Esophagus (tissue), 2 donors: ENCODE measurements at regions not wholly inside any gene's neighbourhood (a gene's known extent, or its start where the extent isn't known, plus 50 kb on each side); places are given as distances from the start of the nearest gene placed in this dataset.
"Not testable (repeated sequence)": the region's sequence is repeated elsewhere in the genome, so short reads cannot be mapped to it uniquely, and the experiment has no call there.

Experiments used
- H3K27ac ChIP-seq, 2 donors: one replicate each; pipeline ENCODE4 v1.5.1; 2013; ENCODE audit warnings: low read depth in 2 of 2, mild to moderate bottlenecking in 2 of 2, inconsistent platforms in 1 of 2, low read length in 1 of 2, moderate library complexity in 1 of 2
- H3K27me3 ChIP-seq, 2 donors: one replicate each; pipeline ENCODE4 v1.6.1; 2013; ENCODE audit warnings: low read length in 2 of 2, control low read depth in 1 of 2, mild to moderate bottlenecking in 1 of 2; ENCODE audit not compliant: insufficient read depth in 2 of 2, control insufficient read depth in 1 of 2
- H3K36me3 ChIP-seq, 2 donors: one replicate each; pipeline ENCODE4 v1.6.1; 2013; ENCODE audit warnings: low read length in 1 of 2; ENCODE audit not compliant: control insufficient read depth in 2 of 2, insufficient read depth in 2 of 2
- H3K4me1 ChIP-seq, 2 donors: one replicate each; pipeline ENCODE4 v1.6.1; 2013; ENCODE audit warnings: low read length in 1 of 2; ENCODE audit not compliant: control insufficient read depth in 2 of 2, insufficient read depth in 2 of 2
- H3K4me3 ChIP-seq, 2 donors: one replicate each; pipeline ENCODE4 v1.5.1; 2013; ENCODE audit warnings: low read length in 2 of 2, mild to moderate bottlenecking in 2 of 2, low read depth in 1 of 2, moderate library complexity in 1 of 2
- H3K9me3 ChIP-seq, 2 donors: one replicate each; pipeline ENCODE4 v1.6.1; 2013; ENCODE audit warnings: mild to moderate bottlenecking in 2 of 2, low read depth in 1 of 2, low read length in 1 of 2, moderate library complexity in 1 of 2; ENCODE audit not compliant: control insufficient read depth in 2 of 2, insufficient read depth in 1 of 2
- WGBS, 2 donors: extraction: QIAGEN DNeasy Blood & Tissue Kit; methylation state at CpG; one replicate each; pipeline ENCODE4 v1.1.7; 2013; 5-methylcytosine and 5-hydroxymethylcytosine counted together
- donor health status: healthy with polysubstance abuse.
- donor health status: Bipolar disorder and iron deficiency.

DNA sequence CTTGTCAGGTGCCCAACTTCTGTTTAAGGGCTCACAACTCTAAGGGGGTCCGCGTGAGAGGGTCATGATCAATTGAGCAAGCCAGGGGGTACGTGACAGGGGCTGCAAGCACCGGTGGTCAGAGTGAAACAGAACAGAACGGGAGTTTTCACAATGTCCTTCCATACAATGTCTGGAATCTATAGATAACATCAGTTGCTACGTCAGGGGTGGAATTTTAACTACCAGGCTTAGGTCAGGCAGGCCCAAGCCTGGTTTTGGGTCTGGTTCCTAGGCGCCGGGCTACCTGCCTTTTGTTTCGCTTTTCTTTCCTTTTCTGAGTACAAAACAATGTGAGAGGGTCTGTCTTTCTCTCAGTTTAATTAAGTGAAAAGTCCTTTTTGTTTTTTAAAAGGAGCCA lies 666.5 kb upstream of the MBL2 start:
- 47 to 57% methylated on average over 9 of the region's 9 CpGs for WGBS, 2 donors
- not testable (repeated sequence) for H3K9me3 ChIP-seq, H3K4me3 ChIP-seq, H3K4me1 ChIP-seq, H3K36me3 ChIP-seq, H3K27me3 ChIP-seq, H3K27ac ChIP-seq

GRCh38 chr10:53434413-53434812 lies 661.8 kb upstream of the MBL2 start:
- 77% methylated on average over 4 of the region's 4 CpGs for WGBS, 2 donors
- Histone ChIP-seq H3K27me3 (no peaks in the 10 kb centered on the region), H3K9me3 (no peaks in the 10 kb centered on the region), H3K4me1 (no peaks in the 10 kb centered on the region), H3K36me3 (no peaks in the 10 kb centered on the region), H3K4me3 (no peak overlapping the region), H3K27ac (no peak overlapping the region)

DNA sequence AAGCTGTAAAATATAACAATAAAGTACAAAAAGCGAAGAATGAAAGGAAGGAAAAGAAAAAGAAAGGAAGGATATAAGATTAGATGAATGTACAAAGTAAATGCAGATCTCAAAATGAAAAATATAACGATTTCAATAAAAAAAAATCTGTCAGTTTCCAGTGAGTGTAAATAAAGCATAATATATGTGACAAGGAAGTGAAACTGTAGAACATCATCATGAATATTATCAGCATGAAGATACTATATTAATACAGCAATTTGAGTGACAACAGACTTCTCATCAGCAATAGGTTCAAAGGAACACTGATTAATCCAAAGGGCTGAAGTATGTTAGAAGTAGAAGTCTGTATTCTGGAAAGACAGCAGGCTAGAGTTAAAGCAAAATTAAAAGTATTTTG lies 659.5 kb upstream of the MBL2 start:
- Histone ChIP-seq H3K27me3 (no peaks in the 10 kb centered on the region), H3K4me3 (no peak overlapping the region), H3K27ac (no peak overlapping the region), H3K4me1 (no peaks in the 10 kb centered on the region), H3K36me3 (no peaks in the 10 kb centered on the region), H3K9me3 (no peaks in the 10 kb centered on the region)
- 79 to 82% methylated on average over 2 of the region's 2 CpGs for WGBS, 2 donors

DNA sequence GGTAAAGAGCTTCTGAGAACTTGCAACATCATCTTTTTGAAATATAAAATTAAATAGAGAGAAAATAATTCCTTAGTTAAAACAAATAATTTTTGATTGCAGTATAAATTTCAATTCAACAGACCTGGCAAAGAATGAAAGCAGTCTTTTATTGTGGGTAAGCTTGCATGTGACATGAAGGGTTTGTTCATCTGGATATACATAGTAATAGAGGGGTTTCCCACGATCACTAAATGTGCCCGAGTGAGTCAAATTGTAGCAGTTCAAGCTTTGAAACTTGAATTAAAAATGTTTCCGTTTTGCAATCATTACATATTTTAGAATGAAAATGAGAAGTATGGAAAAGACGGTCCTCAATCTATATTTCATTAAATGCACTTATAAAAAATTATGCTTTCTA lies 658.4 kb upstream of the MBL2 start:
- 74% methylated on average over 4 of the region's 4 CpGs for WGBS, 2 donors

DNA sequence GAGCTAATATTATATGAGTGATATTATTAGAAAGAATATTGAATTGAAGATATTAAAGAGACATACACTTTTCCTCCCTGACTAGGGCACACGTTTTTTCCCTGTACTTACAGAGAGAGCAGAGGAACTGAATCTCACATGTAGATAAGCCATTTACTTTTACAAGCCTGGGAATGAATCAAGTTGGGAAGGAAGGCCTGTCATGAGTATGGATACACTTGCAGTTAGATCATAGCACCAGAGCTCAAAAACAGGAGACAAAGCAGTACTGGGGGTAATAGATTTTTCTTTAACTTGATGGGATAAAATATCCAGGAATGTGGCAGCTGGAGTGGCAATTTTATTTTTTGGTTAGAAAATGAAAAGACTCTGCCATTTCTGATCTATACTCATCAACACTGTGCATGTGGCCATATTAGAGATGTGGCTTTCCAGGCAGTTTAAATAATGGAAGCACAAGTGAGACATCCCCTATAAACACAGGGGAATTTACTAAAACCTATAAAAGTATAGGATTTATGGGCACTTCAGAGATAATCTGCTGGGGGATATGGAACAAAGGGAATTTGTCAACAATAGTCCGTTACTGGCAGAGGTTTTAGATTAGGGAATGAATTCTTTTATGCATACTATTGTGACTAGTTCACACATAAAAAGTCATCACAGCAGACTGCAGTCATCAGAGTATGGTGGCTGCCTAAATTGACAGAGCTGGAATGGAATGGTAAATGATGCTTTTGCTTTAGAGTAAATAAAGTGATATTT lies 657.7 kb upstream of the MBL2 start:
- no peaks in the 10 kb centered on the region for H3K36me3 ChIP-seq
- no peak overlapping the region for H3K4me3 ChIP-seq
- no peaks in the 10 kb centered on the region for H3K4me1 ChIP-seq
- no peak overlapping the region for H3K27ac ChIP-seq
- 23 to 35% methylated on average over 2 of the region's 2 CpGs for WGBS, 2 donors
- H3K27me3 ChIP-seq, result no peaks in the 10 kb centered on the region
- H3K9me3 ChIP-seq, result no peaks in the 10 kb centered on the region

More for the DNA sequence above, 658.4 kb upstream of the MBL2 start:
- Histone ChIP-seq H3K9me3 (no peaks in the 10 kb centered on the region), H3K4me3 (no peak overlapping the region), H3K4me1 (no peaks in the 10 kb centered on the region), H3K27ac (no peak overlapping the region), H3K27me3 (no peaks in the 10 kb centered on the region), H3K36me3 (no peaks in the 10 kb centered on the region)

DNA sequence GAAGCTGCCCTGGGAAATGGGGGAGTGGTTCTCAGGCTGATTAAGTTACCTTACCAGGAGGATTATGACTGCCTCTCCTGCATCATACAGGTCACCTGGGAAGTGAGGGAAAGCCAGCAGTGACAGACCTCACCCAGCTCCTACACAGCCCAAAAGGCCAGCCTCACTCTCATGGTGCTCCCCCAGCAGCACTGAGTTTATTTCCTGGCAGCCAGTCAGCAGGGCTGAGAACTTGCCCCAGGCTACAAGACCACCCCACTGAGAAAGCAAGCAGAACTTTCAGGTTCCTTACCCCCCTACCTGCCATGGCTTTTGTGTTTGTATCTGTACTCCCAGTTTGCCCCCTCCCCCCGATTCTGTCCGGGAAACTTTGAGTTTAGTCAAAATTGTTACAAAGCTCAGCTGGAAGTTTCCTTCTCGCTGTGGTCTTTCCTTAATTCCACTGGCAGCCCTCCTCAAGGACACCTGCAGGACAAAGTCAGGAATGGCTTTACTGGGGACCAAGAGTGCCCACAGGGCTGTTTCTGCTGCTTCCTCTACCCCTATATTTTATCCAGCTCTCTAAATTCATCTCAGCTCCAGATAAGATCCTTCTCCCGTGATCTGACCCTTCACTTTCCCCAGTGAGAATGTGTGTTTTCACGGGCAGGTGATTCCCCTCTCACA lies 649.8 kb upstream of the MBL2 start:
- H3K4me3 ChIP-seq, result no peak overlapping the region
- no peak overlapping the region for H3K27ac ChIP-seq
- no peaks in the 10 kb centered on the region for H3K4me1 ChIP-seq
- no peaks in the 10 kb centered on the region for H3K36me3 ChIP-seq
- 67% methylated on average over 5 of the region's 5 CpGs for WGBS, 2 donors
- H3K27me3 ChIP-seq, result no peaks in the 10 kb centered on the region
- H3K9me3 ChIP-seq, result peaks cover 0 to 3% of the 10 kb centered on the region in 2 donors

DNA sequence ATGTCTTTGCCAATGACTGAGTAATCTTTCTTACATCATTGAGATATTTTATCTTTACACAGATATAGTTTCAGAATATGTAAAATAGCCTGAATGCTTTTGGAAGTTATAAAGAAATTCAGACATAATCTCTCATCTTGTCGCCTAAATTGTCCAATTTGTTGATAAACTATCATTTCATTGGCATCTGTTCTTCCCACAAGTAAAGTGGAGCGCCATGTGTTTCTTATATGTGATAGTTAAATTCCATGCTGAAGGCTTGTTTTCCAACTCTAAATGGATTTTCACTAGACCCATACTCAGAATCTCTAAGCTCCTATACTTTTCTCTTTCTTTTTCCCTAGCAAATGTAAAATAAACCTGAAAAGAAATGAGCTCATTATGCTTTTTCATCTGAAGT lies 640.1 kb upstream of the MBL2 start:
- H3K27me3 ChIP-seq, result no peaks in the 10 kb centered on the region
- H3K4me1 ChIP-seq, result no peaks in the 10 kb centered on the region
- no peaks in the 10 kb centered on the region for H3K36me3 ChIP-seq
- H3K27ac ChIP-seq, result no peak overlapping the region
- H3K9me3 ChIP-seq, result no peaks in the 10 kb centered on the region
- no peak overlapping the region for H3K4me3 ChIP-seq
- 68 to 78% methylated on average over 2 of the region's 2 CpGs for WGBS, 2 donors

- H3K36me3 ChIP-seq, result no peaks in the 10 kb centered on the region
- H3K4me3 ChIP-seq, result no peak overlapping the region
- H3K9me3 ChIP-seq, result peaks cover 0 to 2% of the 10 kb centered on the region in 2 donors
- no peak overlapping the region for H3K27ac ChIP-seq
- H3K4me1 ChIP-seq, result no peaks in the 10 kb centered on the region
- WGBS, 2 donors, result 52 to 72% methylated on average over 3 of the region's 3 CpGs
- H3K27me3 ChIP-seq, result no peaks in the 10 kb centered on the region
Observed at GRCh38 chr10:53406532-53406931, 633.9 kb upstream of the MBL2 start.

DNA sequence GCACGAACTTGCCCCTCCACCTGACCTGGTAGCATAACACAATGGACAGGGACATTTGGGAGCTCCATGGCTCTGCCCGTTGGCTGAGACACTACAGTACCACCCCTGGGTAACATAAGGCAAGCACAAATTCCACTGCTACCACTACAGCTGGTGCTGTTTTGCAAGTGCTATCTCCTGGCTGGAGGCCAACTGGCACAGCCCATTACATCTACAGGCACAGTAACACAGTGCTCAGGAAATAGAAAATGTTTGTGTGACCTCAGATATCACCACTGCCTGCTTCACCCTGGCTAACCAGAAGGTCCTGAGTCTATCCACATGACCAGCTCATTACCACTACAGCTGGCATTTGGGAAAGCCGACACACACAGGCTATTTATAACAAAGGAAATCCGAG lies 631.1 kb upstream of the MBL2 start:
- no peaks in the 10 kb centered on the region for H3K27me3 ChIP-seq
- H3K36me3 ChIP-seq, result no peaks in the 10 kb centered on the region
- no peak overlapping the region for H3K4me3 ChIP-seq
- no peak overlapping the region for H3K27ac ChIP-seq
- H3K4me1 ChIP-seq, result no peaks in the 10 kb centered on the region
- peaks cover 0 to 2% of the 10 kb centered on the region in 2 donors for H3K9me3 ChIP-seq
- WGBS, 2 donors, result 31 to 32% methylated on average over 4 of the region's 4 CpGs

DNA sequence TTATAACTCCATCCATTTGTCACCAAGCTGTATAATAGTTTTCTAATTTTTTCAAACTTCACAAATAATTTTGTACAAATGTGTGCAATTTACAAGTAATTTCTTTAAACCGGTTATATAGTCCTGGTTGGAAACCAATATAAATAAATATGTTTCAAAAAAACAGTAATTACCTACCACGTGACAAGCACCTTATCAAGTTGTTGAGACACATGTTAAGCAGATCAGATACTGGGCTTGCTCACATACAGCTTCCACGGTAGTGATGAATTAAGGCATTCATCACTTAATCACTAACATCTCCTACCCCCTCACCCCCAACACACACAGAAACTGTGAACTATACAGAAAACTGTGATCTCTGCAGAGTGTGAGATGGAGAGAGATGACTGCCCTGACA lies 630.0 kb upstream of the MBL2 start:
- no peaks in the 10 kb centered on the region for H3K27me3 ChIP-seq
- H3K27ac ChIP-seq, result no peak overlapping the region
- no peak overlapping the region for H3K4me3 ChIP-seq
- peaks cover 0 to 2% of the 10 kb centered on the region in 2 donors for H3K9me3 ChIP-seq
- no peaks in the 10 kb centered on the region for H3K36me3 ChIP-seq
- H3K4me1 ChIP-seq, result no peaks in the 10 kb centered on the region
- 68 to 70% methylated on average over 3 of the region's 3 CpGs for WGBS, 2 donors
